H1 (cell line): ENCODE measurements at regions not wholly inside any gene's neighbourhood (a gene's known extent, or its start where the extent isn't known, plus 50 kb on each side); places are given as distances from the start of the nearest gene placed in this dataset.

ENCODE experiments used
- CTCF ChIA-PET: fragments of 300-600 bp; sonication (Branson Sonifier 250); formaldehyde crosslinking; loops from one replicate; lab custom pipeline; 2021; ENCODE audit not compliant: partially characterized antibody; lab: Charles Lee
- POLR2A ChIA-PET: fragments of 300-600 bp; sonication (Branson Sonifier 250); formaldehyde crosslinking; loops from one replicate; lab custom pipeline; 2021; ENCODE audit warnings: inconsistent platforms; ENCODE audit not compliant: partially characterized antibody; lab: Charles Lee
- DNase-seq, 2 experiments: peaks; one replicate each; pipeline versions ENCODE4 v3.0.0 to v3.0.0-alpha.2; 2010 to 2022; ENCODE audit warnings: low spot score in 2 of 2, low read depth in 1 of 2, mixed read lengths in 1 of 2
- FAIRE-seq: peaks from 2 replicates; lab custom pipeline; 2011; peaks lifted over from hg19 to GRCh38; lab: Jason Lieb, UNC
- H2AFZ ChIP-seq: 2 replicates; pipeline ENCODE4 v1.8.1; 2012; ENCODE audit warnings: low read length, inconsistent platforms
- H2AK5ac ChIP-seq: 2 replicates; pipeline ENCODE4 v1.6.1; 2013; ENCODE audit warnings: low read depth, low read length
- H2BK120ac ChIP-seq: replicated peaks from 2 replicates; pipeline ENCODE3; 2013; ENCODE audit warnings: low read depth, low read length, inconsistent platforms
- H2BK12ac ChIP-seq: 2 replicates; pipeline ENCODE4 v1.6.1; 2013; ENCODE audit warnings: low read depth, low read length
- H2BK15ac ChIP-seq: 2 replicates; pipeline ENCODE4 v1.6.1; 2013; ENCODE audit warnings: low read length
- H2BK20ac ChIP-seq: 2 replicates; pipeline ENCODE4 v1.6.1; 2013; ENCODE audit warnings: low read length
- H2BK5ac ChIP-seq: 2 replicates; pipeline ENCODE4 v1.6.1; 2013; ENCODE audit warnings: low read depth, low read length
- H3K14ac ChIP-seq: 2 replicates; pipeline ENCODE4 v1.6.1; 2013; ENCODE audit warnings: inconsistent platforms; ENCODE audit not compliant: insufficient read length
- H3K18ac ChIP-seq: 2 replicates; pipeline ENCODE4 v1.6.1; 2013; ENCODE audit warnings: low read length; ENCODE audit errors: extremely low read depth
- H3K23ac ChIP-seq: 2 replicates; pipeline ENCODE4 v1.6.1; 2013; ENCODE audit warnings: inconsistent platforms; ENCODE audit not compliant: insufficient read length
- H3K23me2 ChIP-seq: 2 replicates; pipeline ENCODE4 v1.6.1; 2013; ENCODE audit warnings: low read depth, low read length
- H3K27ac ChIP-seq: 2 replicates; pipeline ENCODE4 v1.6.1; 2011; ENCODE audit warnings: low read depth, low read length, inconsistent platforms
- H3K27me3 ChIP-seq, 4 experiments: replicated peaks in 1 of 4; 1 replicate in 1 of 4; 2 replicates in 3 of 4; pipeline versions ENCODE4 v1.6.1 to v1.8.1; 2011 to 2013; ENCODE audit warnings: low read length in 3 of 4, mild to moderate bottlenecking in 3 of 4, inconsistent platforms in 2 of 4, mixed read lengths in 2 of 4, moderate library complexity in 1 of 4; ENCODE audit not compliant: control insufficient read depth in 3 of 4, insufficient read depth in 3 of 4; ENCODE audit errors: extremely low read depth in 1 of 4
- H3K36me3 ChIP-seq, 4 experiments: 2 replicates each; pipeline versions ENCODE4 v1.6.1 to v1.8.1; 2011 to 2013; ENCODE audit warnings: mild to moderate bottlenecking in 4 of 4, low read length in 3 of 4, moderate library complexity in 2 of 4, control low read depth in 1 of 4, inconsistent platforms in 1 of 4; ENCODE audit not compliant: insufficient read depth in 4 of 4, control insufficient read depth in 2 of 4
- H3K4ac ChIP-seq: replicated peaks from 2 replicates; pipeline ENCODE3; 2013; ENCODE audit warnings: low read length, low read depth, mixed read lengths, inconsistent platforms; ENCODE audit not compliant: insufficient read length
- H3K4me1 ChIP-seq, 4 experiments: replicated peaks in 1 of 4; 1 replicate in 1 of 4; 2 replicates in 3 of 4; pipeline versions ENCODE4 v1.6.1 to v1.8.1; 2011 to 2013; ENCODE audit warnings: low read length in 3 of 4, inconsistent platforms in 2 of 4, mixed read lengths in 1 of 4; ENCODE audit not compliant: insufficient read depth in 4 of 4, control insufficient read depth in 3 of 4
- H3K4me2 ChIP-seq, 2 experiments: 2 replicates each; pipeline versions ENCODE4 v1.6.1 to v1.8.1; 2011 to 2013; ENCODE audit warnings: low read depth in 2 of 2, low read length in 2 of 2, control low read depth in 1 of 2, inconsistent platforms in 1 of 2, mild to moderate bottlenecking in 1 of 2; ENCODE audit not compliant: insufficient read depth in 1 of 2
- H3K4me3 ChIP-seq, 4 experiments: fragments of 200-600, 300-600 bp in 1 of 4; sonication (generic), shearing (Covaris generic), sonication (Bioruptor Twin) in 1 of 4; 2 replicates each; pipeline versions ENCODE4 v1.5.1 to v1.8.1; 2011 to 2016; ENCODE audit warnings: low read length in 4 of 4, low read depth in 3 of 4, control low read depth in 2 of 4, inconsistent platforms in 2 of 4, mild to moderate bottlenecking in 2 of 4, mixed read lengths in 1 of 4, moderate library complexity in 1 of 4; ENCODE audit not compliant: insufficient read depth in 2 of 4; ENCODE audit errors: extremely low read depth in 1 of 4
- H3K56ac ChIP-seq: replicated peaks from 2 replicates; pipeline ENCODE3; 2013; ENCODE audit warnings: low read depth, mild to moderate bottlenecking, mixed read lengths, low read length, inconsistent platforms; ENCODE audit not compliant: insufficient read length
- H3K79me1 ChIP-seq: 2 replicates; pipeline ENCODE4 v1.6.1; 2013; ENCODE audit warnings: low read depth, low read length, control low read depth
- H3K79me2 ChIP-seq, 2 experiments: 2 replicates each; pipeline versions ENCODE4 v1.6.1 to v1.8.1; 2012 to 2013; ENCODE audit warnings: low read length in 2 of 2, mild to moderate bottlenecking in 2 of 2, inconsistent platforms in 1 of 2; ENCODE audit not compliant: insufficient read depth in 2 of 2, control insufficient read depth in 1 of 2
- H3K9ac ChIP-seq, 4 experiments: replicated peaks in 1 of 4; 1 replicate in 1 of 4; 2 replicates in 3 of 4; pipeline versions ENCODE4 v1.6.1 to v1.8.1; 2011 to 2013; ENCODE audit warnings: low read depth in 3 of 4, low read length in 3 of 4, control low read depth in 2 of 4, mild to moderate bottlenecking in 2 of 4, moderate library complexity in 2 of 4, inconsistent platforms in 1 of 4; ENCODE audit errors: extremely low read depth in 1 of 4
- H3K9me3 ChIP-seq, 2 experiments: 2 replicates each; pipeline versions ENCODE4 v1.6.1 to v1.8.1; 2012 to 2013; ENCODE audit warnings: mild to moderate bottlenecking in 2 of 2, moderate library complexity in 2 of 2, control low read depth in 1 of 2, inconsistent platforms in 1 of 2, low read depth in 1 of 2, low read length in 1 of 2, mixed read lengths in 1 of 2; ENCODE audit not compliant: insufficient read depth in 2 of 2
- H4K20me1 ChIP-seq, 2 experiments: replicated peaks in 1 of 2; 2 replicates each; pipeline versions ENCODE3 to v1.8.1; 2011 to 2013; ENCODE audit warnings: inconsistent platforms in 2 of 2, low read length in 2 of 2, mild to moderate bottlenecking in 1 of 2; ENCODE audit not compliant: insufficient read depth in 2 of 2, control insufficient read depth in 1 of 2
- H4K5ac ChIP-seq: 2 replicates; pipeline ENCODE4 v1.6.1; 2013; ENCODE audit warnings: low read length, low read depth, mixed read lengths, inconsistent platforms; ENCODE audit not compliant: insufficient read length
- H4K8ac ChIP-seq: 2 replicates; pipeline ENCODE4 v1.8.0; 2013; ENCODE audit warnings: mild to moderate bottlenecking, moderate library complexity, low read length, inconsistent platforms; ENCODE audit not compliant: insufficient read depth; ENCODE audit errors: extremely low read depth
- H4K91ac ChIP-seq: replicated peaks from 2 replicates; pipeline ENCODE3; 2013; ENCODE audit warnings: low read length, mixed read lengths, inconsistent platforms; ENCODE audit not compliant: insufficient read length
- CBX8 ChIP-seq: fragments of 300-800, 300-1000 bp; sonication (generic); IDR thresholded peaks from 2 replicates; pipeline ENCODE4 v1.7.1; 2016; ENCODE audit warnings: low read depth, low read length, borderline replicate concordance
- CTBP2 ChIP-seq: IDR thresholded peaks from 2 replicates; pipeline ENCODE4 v1.7.0; 2011; ENCODE audit warnings: borderline replicate concordance, mild to moderate bottlenecking, moderate library complexity, mixed read lengths, low read length; ENCODE audit not compliant: insufficient read depth, insufficient read length
- NANOG ChIP-seq: IDR thresholded peaks from 2 replicates; pipeline ENCODE4 v1.6.1; 2011; ENCODE audit warnings: low read length, low read depth, mild to moderate bottlenecking, inconsistent platforms; ENCODE audit not compliant: insufficient read depth, poor library complexity, severe bottlenecking
- RFX5 ChIP-seq: IDR thresholded peaks from 2 replicates; pipeline ENCODE4 v1.6.1; 2011; ENCODE audit warnings: low read depth, low read length, improper control_type of control experiment, borderline replicate concordance
- SIRT6 ChIP-seq: IDR thresholded peaks from one replicate; pipeline ENCODE4 v1.7.1; 2012; ENCODE audit warnings: low read length, inconsistent platforms
- SP2 ChIP-seq: IDR thresholded peaks from 2 replicates; pipeline ENCODE4 v1.6.1; 2012; ENCODE audit warnings: mild to moderate bottlenecking, low read length, inconsistent platforms
- WGBS, 2 experiments: shearing (Covaris generic) in 1 of 2; methylation state at CpG; one replicate each; pipeline versions ENCODE4 v1.1.6 to v1.1.7; 2013 to 2015; ENCODE audit warnings: low lambda C conversion rate in 2 of 2, mixed read lengths in 2 of 2, inconsistent platforms in 1 of 2, low coverage in 1 of 2, missing lambda C conversion rate in 1 of 2; ENCODE audit not compliant: insufficient replicate concordance in 2 of 2, insufficient coverage in 1 of 2, insufficient read length in 1 of 2; ENCODE audit errors: extremely low coverage in 1 of 2, missing lambda C conversion rate in 1 of 2; 5-methylcytosine and 5-hydroxymethylcytosine counted together
- TF ChIP-seq, protein P1 (sequence below): IDR thresholded peaks from 2 replicates; pipeline ENCODE4 v1.6.1; 2011; ENCODE audit warnings: low read length, improper control_type of control experiment
- TF ChIP-seq, protein P2 (sequence below): IDR thresholded peaks from 2 replicates; pipeline ENCODE4 v1.6.1; 2011; ENCODE audit warnings: low read depth, mild to moderate bottlenecking, low read length; ENCODE audit not compliant: insufficient read depth
- TF ChIP-seq, protein P3 (sequence below): IDR thresholded peaks from 2 replicates; pipeline ENCODE4 v1.6.1; 2012; ENCODE audit warnings: inconsistent platforms

DNA sequence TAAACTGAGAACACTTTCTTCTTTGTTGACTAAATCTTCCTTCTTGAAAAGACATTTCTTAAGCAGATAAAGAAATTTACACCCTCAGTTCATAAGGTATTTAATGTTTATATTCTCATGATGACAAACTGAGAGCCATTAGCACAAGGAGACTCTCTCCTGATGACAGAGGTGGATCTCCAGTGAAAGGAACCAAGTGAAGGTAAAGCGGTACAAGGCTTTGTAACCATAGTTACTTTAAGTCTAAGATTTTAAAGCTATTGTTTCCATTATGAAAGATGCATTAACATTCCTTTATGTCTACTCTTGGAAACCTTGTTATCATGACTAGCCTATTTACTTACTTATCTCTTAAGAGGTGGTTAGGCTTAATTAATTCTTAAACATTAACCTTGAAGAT is 737.1 kb downstream of the MECOM start:
- peaks cover 2% of the 10 kb centered on the region; the same call in 1 of the 2 replicates for H3K23me2 ChIP-seq
- 62% methylated on average over 1 of the region's 1 CpG; no CpG with 5 or more reads in 1 of the 2 experiments for WGBS, 2 experiments
- H3K4me1 ChIP-seq: no peaks in the 10 kb centered on the region
- no peaks in the 10 kb centered on the region for H4K20me1 ChIP-seq
- H3K4me2 ChIP-seq: no peak overlapping the region
- no peaks in the 10 kb centered on the region for H3K79me1 ChIP-seq
- DNase-seq (no peak), FAIRE-seq (no peak)
- no peak overlapping the region for H2AK5ac ChIP-seq
- no peak overlapping the region for H4K5ac ChIP-seq
- H3K27me3 ChIP-seq: no peaks in the 10 kb centered on the region
- no peak overlapping the region for H3K4ac ChIP-seq
- no peaks in the 10 kb centered on the region for H3K36me3 ChIP-seq
- no peak overlapping the region for H3K23ac ChIP-seq
- no peak overlapping the region for H2BK12ac ChIP-seq
- ChIA-PET POLR2A (no interaction called here), CTCF (no interaction called here)
- H3K79me2 ChIP-seq: no peaks in the 10 kb centered on the region
- H2BK20ac ChIP-seq: no peak overlapping the region
- no peak overlapping the region for H3K9ac ChIP-seq
- H3K9me3 ChIP-seq: no peaks in the 10 kb centered on the region
- H3K27ac ChIP-seq: no peak overlapping the region
- H4K91ac ChIP-seq: no peak overlapping the region
- H2BK120ac ChIP-seq: no peak overlapping the region
- H4K8ac ChIP-seq: no peak overlapping the region
- no peak overlapping the region for H3K18ac ChIP-seq
- H3K4me3 ChIP-seq: no peak overlapping the region
- H2AFZ ChIP-seq: no peak overlapping the region
- H2BK15ac ChIP-seq: no peak overlapping the region
- no peak overlapping the region for H2BK5ac ChIP-seq
- no peak overlapping the region for H3K14ac ChIP-seq
- no peak overlapping the region for H3K56ac ChIP-seq
- TF ChIP-seq, protein P1, sequence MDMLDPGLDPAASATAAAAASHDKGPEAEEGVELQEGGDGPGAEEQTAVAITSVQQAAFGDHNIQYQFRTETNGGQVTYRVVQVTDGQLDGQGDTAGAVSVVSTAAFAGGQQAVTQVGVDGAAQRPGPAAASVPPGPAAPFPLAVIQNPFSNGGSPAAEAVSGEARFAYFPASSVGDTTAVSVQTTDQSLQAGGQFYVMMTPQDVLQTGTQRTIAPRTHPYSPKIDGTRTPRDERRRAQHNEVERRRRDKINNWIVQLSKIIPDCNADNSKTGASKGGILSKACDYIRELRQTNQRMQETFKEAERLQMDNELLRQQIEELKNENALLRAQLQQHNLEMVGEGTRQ: no peak
- TF ChIP-seq CTBP2: no peak
- TF ChIP-seq NANOG: no peak
- TF ChIP-seq SIRT6: no peak
- no peak for TF ChIP-seq CBX8
- TF ChIP-seq SP2: no peak
- TF ChIP-seq, protein P2, sequence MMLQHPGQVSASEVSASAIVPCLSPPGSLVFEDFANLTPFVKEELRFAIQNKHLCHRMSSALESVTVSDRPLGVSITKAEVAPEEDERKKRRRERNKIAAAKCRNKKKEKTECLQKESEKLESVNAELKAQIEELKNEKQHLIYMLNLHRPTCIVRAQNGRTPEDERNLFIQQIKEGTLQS: no peak
- no peak for TF ChIP-seq RFX5
- TF ChIP-seq, protein P3, sequence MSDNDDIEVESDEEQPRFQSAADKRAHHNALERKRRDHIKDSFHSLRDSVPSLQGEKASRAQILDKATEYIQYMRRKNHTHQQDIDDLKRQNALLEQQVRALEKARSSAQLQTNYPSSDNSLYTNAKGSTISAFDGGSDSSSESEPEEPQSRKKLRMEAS: no peak
